H1 (cell line): ENCODE measurements at regions not wholly inside any gene's neighbourhood (a gene's known extent, or its start where the extent isn't known, plus 50 kb on each side); places are given as distances from the start of the nearest gene placed in this dataset.

ENCODE experiments used
- BACH1 ChIP-seq: IDR thresholded peaks from 2 replicates; pipeline ENCODE4 v1.6.1; 2012; ENCODE audit warnings: low read length, improper control_type of control experiment
- BCL11A ChIP-seq, 2 experiments: IDR thresholded peaks; one replicate each; pipeline ENCODE4 v1.6.1; 2011; ENCODE audit warnings: low read depth in 2 of 2, low read length in 2 of 2, mild to moderate bottlenecking in 2 of 2
- CBX5 ChIP-seq: fragments of 300-800, 300-1000 bp; sonication (generic); IDR thresholded peaks from 2 replicates; pipeline ENCODE4 v1.7.1; 2016; ENCODE audit warnings: antibody characterized with exemption, low read length, low read depth
- CREB1 ChIP-seq: IDR thresholded peaks from 2 replicates; pipeline ENCODE4 v1.6.1; 2012; ENCODE audit warnings: inconsistent platforms
- HDAC6 ChIP-seq: IDR thresholded peaks from one replicate; pipeline ENCODE4 v1.7.1; 2012; ENCODE audit warnings: low read depth, mild to moderate bottlenecking, inconsistent platforms, low read length, moderate library complexity
- KDM4A ChIP-seq: IDR thresholded peaks from one replicate; pipeline ENCODE4 v1.7.1; 2012; ENCODE audit warnings: low read depth, mild to moderate bottlenecking, moderate library complexity, low read length, inconsistent platforms; ENCODE audit not compliant: severe bottlenecking
- NRF1 ChIP-seq: IDR thresholded peaks from 2 replicates; pipeline ENCODE4 v1.6.1; 2011; ENCODE audit warnings: mild to moderate bottlenecking, low read depth, low read length, improper control_type of control experiment
- POU5F1 ChIP-seq: IDR thresholded peaks from 2 replicates; pipeline ENCODE4 v1.6.1; 2011; ENCODE audit warnings: low read depth, mild to moderate bottlenecking, low read length, moderate library complexity
- RAD21 ChIP-seq, 2 experiments: IDR thresholded peaks in 1 of 2; conservative IDR thresholded peaks in 1 of 2; 2 replicates each; pipeline ENCODE4 v1.6.1; 2011; ENCODE audit warnings: low read depth in 2 of 2, low read length in 2 of 2, improper control_type of control experiment in 1 of 2, inconsistent platforms in 1 of 2, mild to moderate bottlenecking in 1 of 2, moderate library complexity in 1 of 2
- SIX5 ChIP-seq: IDR thresholded peaks from 2 replicates; pipeline ENCODE4 v1.6.1; 2011; ENCODE audit warnings: mild to moderate bottlenecking, low read depth, low read length
- SP1 ChIP-seq: IDR thresholded peaks from 2 replicates; pipeline ENCODE4 v1.6.1; 2011; ENCODE audit warnings: low read depth, low read length
- TAF1 ChIP-seq: IDR thresholded peaks from 2 replicates; pipeline ENCODE4 v1.6.1; 2011; ENCODE audit warnings: mild to moderate bottlenecking, low read depth, low read length
- TF ChIP-seq, protein P1 (sequence below), 3 experiments: IDR thresholded peaks; 1 replicate in 2 of 3; 2 replicates in 1 of 3; pipeline versions ENCODE4 v1.5.1 to v1.6.1; 2011; ENCODE audit warnings: low read length in 3 of 3, mild to moderate bottlenecking in 3 of 3, inconsistent platforms in 2 of 3, low read depth in 1 of 3, moderate library complexity in 1 of 3; ENCODE audit not compliant: insufficient read depth in 1 of 3; ENCODE audit errors: control extremely low read depth in 1 of 3
- TF ChIP-seq, protein P2 (sequence below): IDR thresholded peaks from 2 replicates; pipeline ENCODE4 v1.6.1; 2011; ENCODE audit warnings: low read length, improper control_type of control experiment
- TF ChIP-seq, protein P3 (sequence below): IDR thresholded peaks from 2 replicates; pipeline ENCODE4 v1.6.1; 2012; ENCODE audit warnings: inconsistent platforms
- TF ChIP-seq, protein P4 (sequence below): IDR thresholded peaks from 2 replicates; pipeline ENCODE4 v1.6.1; 2011; ENCODE audit warnings: low read depth, mild to moderate bottlenecking, low read length; ENCODE audit not compliant: insufficient read depth

DNA sequence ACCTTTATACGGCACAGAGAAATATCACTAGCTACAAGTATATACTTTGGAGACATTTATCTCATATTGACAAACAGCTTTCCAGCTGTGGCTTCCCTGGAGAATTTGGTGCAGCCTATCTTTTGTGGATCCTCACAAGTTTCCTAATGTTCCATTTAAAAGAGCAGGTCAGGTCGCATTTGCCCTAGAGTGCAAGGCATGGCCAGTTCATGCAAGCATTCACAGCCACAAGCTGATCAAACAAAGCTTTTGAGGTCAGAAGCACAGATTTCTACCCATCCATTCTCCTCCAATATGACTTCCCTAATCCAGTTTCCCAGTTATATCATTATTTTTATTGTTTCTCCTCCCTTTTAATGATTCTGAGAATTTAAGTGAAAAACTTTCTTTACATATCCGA, 1008.4 kb upstream of the AGA start (continued):
- TF ChIP-seq, protein P1, sequence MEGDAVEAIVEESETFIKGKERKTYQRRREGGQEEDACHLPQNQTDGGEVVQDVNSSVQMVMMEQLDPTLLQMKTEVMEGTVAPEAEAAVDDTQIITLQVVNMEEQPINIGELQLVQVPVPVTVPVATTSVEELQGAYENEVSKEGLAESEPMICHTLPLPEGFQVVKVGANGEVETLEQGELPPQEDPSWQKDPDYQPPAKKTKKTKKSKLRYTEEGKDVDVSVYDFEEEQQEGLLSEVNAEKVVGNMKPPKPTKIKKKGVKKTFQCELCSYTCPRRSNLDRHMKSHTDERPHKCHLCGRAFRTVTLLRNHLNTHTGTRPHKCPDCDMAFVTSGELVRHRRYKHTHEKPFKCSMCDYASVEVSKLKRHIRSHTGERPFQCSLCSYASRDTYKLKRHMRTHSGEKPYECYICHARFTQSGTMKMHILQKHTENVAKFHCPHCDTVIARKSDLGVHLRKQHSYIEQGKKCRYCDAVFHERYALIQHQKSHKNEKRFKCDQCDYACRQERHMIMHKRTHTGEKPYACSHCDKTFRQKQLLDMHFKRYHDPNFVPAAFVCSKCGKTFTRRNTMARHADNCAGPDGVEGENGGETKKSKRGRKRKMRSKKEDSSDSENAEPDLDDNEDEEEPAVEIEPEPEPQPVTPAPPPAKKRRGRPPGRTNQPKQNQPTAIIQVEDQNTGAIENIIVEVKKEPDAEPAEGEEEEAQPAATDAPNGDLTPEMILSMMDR (IDR thresholded peaks at IDR 0.05; ENCODE audit: control extremely low read depth in 1 of 3, insufficient read depth in 1 of 3, low read depth in 1 of 3, low read length in 3 of 3), result no peak
- TF ChIP-seq POU5F1 (no peak), BACH1 (no peak), CBX5 (no peak), RAD21 (IDR thresholded peaks at IDR 0.05 in 1 of 2, conservative IDR thresholded peaks at IDR 0.05 in 1 of 2; ENCODE audit: low read depth in 2 of 2, low read length in 2 of 2) (no peak), HDAC6 (no peak), CREB1 (no peak), BCL11A (IDR thresholded peaks at IDR 0.05; ENCODE audit: low read depth in 2 of 2, low read length in 2 of 2) (no peak), NRF1 (no peak), SIX5 (no peak), KDM4A (no peak), SP1 (no peak), TAF1 (no peak)
- TF ChIP-seq, protein P2, sequence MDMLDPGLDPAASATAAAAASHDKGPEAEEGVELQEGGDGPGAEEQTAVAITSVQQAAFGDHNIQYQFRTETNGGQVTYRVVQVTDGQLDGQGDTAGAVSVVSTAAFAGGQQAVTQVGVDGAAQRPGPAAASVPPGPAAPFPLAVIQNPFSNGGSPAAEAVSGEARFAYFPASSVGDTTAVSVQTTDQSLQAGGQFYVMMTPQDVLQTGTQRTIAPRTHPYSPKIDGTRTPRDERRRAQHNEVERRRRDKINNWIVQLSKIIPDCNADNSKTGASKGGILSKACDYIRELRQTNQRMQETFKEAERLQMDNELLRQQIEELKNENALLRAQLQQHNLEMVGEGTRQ, result no peak
- TF ChIP-seq, protein P3, sequence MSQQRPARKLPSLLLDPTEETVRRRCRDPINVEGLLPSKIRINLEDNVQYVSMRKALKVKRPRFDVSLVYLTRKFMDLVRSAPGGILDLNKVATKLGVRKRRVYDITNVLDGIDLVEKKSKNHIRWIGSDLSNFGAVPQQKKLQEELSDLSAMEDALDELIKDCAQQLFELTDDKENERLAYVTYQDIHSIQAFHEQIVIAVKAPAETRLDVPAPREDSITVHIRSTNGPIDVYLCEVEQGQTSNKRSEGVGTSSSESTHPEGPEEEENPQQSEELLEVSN, result no peak
- TF ChIP-seq, protein P4, sequence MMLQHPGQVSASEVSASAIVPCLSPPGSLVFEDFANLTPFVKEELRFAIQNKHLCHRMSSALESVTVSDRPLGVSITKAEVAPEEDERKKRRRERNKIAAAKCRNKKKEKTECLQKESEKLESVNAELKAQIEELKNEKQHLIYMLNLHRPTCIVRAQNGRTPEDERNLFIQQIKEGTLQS, result no peak
